ENCODE measurements at regions not wholly inside any gene's neighbourhood (a gene's known extent, or its start where the extent isn't known, plus 50 kb on each side); places are given as distances from the start of the nearest gene placed in this dataset.

GRCh38 chr17:64781810-64782555 lies 119.9 kb upstream of the SMURF2 start:
- TF ChIP-seq RARB (CRISPR knock-in tag; IDR thresholded peaks at IDR 0.05), result no peak
- TF ChIP-seq ZFP30 (CRISPR knock-in tag; IDR thresholded peaks at IDR 0.05), result no peak
- no peak for TF ChIP-seq ZNF8 (CRISPR knock-in tag; IDR thresholded peaks at IDR 0.05)
- TF ChIP-seq, protein P1, sequence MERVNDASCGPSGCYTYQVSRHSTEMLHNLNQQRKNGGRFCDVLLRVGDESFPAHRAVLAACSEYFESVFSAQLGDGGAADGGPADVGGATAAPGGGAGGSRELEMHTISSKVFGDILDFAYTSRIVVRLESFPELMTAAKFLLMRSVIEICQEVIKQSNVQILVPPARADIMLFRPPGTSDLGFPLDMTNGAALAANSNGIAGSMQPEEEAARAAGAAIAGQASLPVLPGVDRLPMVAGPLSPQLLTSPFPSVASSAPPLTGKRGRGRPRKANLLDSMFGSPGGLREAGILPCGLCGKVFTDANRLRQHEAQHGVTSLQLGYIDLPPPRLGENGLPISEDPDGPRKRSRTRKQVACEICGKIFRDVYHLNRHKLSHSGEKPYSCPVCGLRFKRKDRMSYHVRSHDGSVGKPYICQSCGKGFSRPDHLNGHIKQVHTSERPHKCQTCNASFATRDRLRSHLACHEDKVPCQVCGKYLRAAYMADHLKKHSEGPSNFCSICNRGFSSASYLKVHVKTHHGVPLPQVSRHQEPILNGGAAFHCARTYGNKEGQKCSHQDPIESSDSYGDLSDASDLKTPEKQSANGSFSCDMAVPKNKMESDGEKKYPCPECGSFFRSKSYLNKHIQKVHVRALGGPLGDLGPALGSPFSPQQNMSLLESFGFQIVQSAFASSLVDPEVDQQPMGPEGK (CRISPR knock-in tag; IDR thresholded peaks at IDR 0.05; ENCODE audit: borderline replicate concordance), result no peak
- TF ChIP-seq TCF4 (CRISPR knock-in tag; IDR thresholded peaks at IDR 0.05; ENCODE audit: borderline replicate concordance), result no peak
- no peak for TF ChIP-seq GLIS3 (CRISPR knock-in tag; IDR thresholded peaks at IDR 0.05)
- TF ChIP-seq SNAI2 (CRISPR knock-in tag; IDR thresholded peaks at IDR 0.05), result no peak
- TF ChIP-seq OSR1 (CRISPR knock-in tag; IDR thresholded peaks at IDR 0.05), result no peak
- TF ChIP-seq, protein P2, sequence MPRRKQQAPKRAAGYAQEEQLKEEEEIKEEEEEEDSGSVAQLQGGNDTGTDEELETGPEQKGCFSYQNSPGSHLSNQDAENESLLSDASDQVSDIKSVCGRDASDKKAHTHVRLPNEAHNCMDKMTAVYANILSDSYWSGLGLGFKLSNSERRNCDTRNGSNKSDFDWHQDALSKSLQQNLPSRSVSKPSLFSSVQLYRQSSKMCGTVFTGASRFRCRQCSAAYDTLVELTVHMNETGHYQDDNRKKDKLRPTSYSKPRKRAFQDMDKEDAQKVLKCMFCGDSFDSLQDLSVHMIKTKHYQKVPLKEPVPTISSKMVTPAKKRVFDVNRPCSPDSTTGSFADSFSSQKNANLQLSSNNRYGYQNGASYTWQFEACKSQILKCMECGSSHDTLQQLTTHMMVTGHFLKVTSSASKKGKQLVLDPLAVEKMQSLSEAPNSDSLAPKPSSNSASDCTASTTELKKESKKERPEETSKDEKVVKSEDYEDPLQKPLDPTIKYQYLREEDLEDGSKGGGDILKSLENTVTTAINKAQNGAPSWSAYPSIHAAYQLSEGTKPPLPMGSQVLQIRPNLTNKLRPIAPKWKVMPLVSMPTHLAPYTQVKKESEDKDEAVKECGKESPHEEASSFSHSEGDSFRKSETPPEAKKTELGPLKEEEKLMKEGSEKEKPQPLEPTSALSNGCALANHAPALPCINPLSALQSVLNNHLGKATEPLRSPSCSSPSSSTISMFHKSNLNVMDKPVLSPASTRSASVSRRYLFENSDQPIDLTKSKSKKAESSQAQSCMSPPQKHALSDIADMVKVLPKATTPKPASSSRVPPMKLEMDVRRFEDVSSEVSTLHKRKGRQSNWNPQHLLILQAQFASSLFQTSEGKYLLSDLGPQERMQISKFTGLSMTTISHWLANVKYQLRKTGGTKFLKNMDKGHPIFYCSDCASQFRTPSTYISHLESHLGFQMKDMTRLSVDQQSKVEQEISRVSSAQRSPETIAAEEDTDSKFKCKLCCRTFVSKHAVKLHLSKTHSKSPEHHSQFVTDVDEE (CRISPR knock-in tag; IDR thresholded peaks at IDR 0.05), result no peak

Measured in SK-N-SH treated with all-trans-retinoic acid at 6 μM for 48 hours (cell line).